HFF-Myc (cell line): ENCODE measurements at regions not wholly inside any gene's neighbourhood (a gene's known extent, or its start where the extent isn't known, plus 50 kb on each side); places are given as distances from the start of the nearest gene placed in this dataset.

Experiments used
- DNase-seq: peaks from one replicate; pipeline ENCODE4 v3.0.0-alpha.2; 2011; ENCODE audit warnings: low read depth; ENCODE audit errors: extremely low read depth
- H3K4me3 ChIP-seq: replicated peaks from 2 replicates; pipeline ENCODE4 v1.5.1; 2011; ENCODE audit warnings: low read depth, mild to moderate bottlenecking, control low read depth, low read length
- TF ChIP-seq, protein P1 (sequence below): IDR thresholded peaks from 2 replicates; pipeline ENCODE4 v1.5.1; 2012; ENCODE audit warnings: mild to moderate bottlenecking, low read depth, low read length, control low read depth; ENCODE audit errors: missing control alignments

DNA sequence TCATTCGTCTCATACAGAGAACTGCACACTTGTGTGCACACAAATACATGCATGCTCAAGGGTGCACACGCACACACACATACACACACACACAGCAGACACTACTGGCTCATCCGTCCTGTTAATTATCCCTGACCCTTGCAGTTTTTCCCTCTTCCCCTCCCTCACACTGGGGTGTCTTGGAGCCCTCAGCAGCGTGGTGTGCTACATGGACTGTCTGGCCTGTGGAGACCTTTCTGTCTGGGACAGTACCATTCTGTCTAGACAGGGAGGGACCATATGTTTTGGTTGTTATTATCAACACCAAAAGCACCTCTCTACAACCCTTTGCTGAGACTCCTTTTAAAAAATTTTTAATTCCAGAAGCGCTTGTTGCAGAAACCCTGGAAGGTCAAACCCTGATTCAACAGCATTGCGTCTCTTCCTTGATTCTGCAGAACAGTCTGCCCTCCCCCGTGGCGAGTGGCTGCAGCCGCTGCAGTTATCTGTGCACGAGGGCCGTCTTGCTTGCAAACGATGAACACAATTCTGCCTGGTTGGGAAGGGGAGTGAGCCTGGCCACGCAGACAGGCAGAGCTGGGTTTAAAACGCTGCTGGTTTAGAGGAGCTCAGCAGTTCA, 374.0 kb downstream of the IRS2 start:
- no peak overlapping the region for H3K4me3 ChIP-seq
- DNase-seq = no peak
- TF ChIP-seq, protein P1, sequence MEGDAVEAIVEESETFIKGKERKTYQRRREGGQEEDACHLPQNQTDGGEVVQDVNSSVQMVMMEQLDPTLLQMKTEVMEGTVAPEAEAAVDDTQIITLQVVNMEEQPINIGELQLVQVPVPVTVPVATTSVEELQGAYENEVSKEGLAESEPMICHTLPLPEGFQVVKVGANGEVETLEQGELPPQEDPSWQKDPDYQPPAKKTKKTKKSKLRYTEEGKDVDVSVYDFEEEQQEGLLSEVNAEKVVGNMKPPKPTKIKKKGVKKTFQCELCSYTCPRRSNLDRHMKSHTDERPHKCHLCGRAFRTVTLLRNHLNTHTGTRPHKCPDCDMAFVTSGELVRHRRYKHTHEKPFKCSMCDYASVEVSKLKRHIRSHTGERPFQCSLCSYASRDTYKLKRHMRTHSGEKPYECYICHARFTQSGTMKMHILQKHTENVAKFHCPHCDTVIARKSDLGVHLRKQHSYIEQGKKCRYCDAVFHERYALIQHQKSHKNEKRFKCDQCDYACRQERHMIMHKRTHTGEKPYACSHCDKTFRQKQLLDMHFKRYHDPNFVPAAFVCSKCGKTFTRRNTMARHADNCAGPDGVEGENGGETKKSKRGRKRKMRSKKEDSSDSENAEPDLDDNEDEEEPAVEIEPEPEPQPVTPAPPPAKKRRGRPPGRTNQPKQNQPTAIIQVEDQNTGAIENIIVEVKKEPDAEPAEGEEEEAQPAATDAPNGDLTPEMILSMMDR = no peak

DNA sequence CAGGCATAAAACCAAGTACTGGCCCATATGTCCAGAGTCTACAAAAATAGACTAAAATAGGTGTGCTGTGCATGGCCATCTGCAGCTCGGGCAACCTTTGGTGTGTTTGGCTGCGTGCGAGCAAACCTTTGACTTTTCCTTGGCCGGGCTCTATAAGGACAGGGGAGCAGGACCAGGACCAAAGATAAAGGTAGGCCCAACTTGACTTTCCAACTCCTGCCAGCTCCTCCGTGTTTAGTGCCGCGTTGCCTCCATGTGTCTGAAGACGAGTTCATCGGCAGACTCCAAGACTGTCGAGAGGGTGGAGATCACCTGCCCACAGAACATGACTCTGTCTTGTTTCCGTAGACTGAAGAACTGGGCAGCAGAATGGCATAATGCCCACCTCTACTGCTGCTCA, 375.5 kb downstream of the IRS2 start:
- TF ChIP-seq, protein P1 = no peak
- no peak overlapping the region for H3K4me3 ChIP-seq
- DNase-seq = no peak

DNA sequence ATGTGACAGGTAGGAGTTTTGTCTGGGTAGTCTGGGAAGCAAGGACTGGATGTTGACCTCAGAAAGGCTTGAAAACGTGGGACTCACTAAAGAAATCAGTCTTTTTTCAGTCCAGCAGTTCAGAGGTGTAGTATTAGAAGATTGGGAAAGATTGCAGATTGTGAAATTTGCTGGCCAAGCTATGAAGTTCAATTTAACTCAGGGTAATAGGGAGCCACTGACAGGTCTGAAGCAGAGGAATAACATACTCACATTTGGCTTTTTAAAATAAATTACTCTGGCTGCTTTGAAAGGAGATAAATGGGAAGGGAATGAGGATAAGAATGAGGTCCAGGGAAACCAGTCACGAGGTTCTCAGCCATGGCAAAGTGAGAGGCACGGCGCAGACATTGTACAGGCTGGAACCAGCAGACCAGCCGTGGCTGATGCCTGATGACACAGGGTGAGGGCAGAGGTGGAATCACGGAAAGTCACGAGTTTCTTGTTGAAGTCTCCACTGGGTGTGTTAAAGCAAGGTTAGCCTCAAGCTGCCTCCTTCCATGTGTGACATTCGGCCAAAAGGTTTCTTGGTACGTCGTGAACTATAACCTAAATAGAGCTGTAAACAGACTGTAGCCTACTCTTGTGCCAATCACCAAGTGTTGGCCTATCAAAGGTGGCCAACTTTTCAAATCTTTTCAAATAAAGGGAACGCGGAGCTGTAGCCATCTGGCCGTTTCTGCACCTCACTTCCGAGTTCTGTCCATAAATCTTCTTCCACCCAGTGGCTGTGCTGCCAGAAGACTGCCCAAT, 377.6 kb downstream of the IRS2 start:
- TF ChIP-seq, protein P1 = no peak
- DNase-seq = no peak

DNA sequence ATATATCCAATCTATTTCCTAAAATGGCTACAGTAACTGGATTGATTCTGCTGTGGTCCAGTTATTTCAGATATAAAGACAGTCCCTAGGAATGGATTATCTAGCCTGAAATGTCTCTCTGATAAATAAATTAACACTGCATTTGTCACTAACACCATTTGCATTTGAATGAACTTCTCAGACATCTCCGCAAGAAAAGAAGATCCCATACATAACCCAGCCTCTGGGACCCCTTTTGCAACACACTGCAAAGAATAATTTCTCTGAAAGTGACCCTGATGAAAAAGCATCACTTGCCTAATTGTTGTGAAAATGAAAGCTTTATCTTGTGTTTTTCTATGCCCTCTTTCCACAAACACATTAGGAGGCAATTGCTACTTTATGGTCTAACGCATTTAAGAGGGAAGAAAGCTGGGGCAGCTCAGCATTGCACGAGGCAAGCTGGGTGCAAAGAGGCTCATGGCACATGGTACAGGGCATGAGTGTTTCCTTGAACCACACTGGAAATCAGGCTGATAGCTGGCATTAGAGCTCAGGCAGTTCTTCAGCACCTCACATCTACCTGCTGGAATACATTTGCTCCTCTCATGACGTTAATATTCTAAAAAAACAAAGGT, 379.9 kb downstream of the IRS2 start:
- no peak overlapping the region for H3K4me3 ChIP-seq
- TF ChIP-seq, protein P1 = no peak
- DNase-seq = no peak

More for the DNA sequence above, 377.6 kb downstream of the IRS2 start:
- H3K4me3 ChIP-seq = no peak overlapping the region

GRCh38 chr13:109403012-109403421, 383.4 kb downstream of the IRS2 start:
- no peak for DNase-seq
- TF ChIP-seq, protein P1 = no peak

DNA sequence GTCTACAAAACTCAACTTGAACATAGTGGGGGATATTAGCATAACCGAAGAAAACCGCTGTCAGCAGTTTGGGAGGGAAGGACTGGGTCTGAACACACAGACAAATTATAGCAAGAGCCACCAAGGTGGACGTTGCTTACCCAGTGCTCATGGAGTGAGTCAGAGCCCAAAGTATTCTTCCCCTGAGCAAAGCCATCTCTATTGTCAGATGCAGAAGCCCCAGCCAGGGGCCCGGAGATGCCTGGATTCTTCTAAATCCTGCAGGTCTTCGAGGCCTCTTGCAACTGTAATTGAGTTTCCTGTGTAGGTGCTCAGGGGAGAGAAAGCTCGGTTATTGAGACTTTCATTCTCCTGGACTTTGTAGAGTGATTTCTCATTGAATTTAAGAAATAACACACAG, 384.5 kb downstream of the IRS2 start:
- TF ChIP-seq, protein P1 = no peak
- no peak for DNase-seq
- H3K4me3 ChIP-seq = no peak overlapping the region

More at GRCh38 chr13:109403012-109403421, 383.4 kb downstream of the IRS2 start:
- H3K4me3 ChIP-seq = no peak overlapping the region
